ENCODE measurements at regions not wholly inside any gene's neighbourhood (a gene's known extent, or its start where the extent isn't known, plus 50 kb on each side); places are given as distances from the start of the nearest gene placed in this dataset.

- no peak overlapping the region for H3K27ac Mint-ChIP-seq
- DNase-seq (ENCODE audit: low spot score, unreplicated experiment) = no peak
- TF ChIP-seq, protein P1, sequence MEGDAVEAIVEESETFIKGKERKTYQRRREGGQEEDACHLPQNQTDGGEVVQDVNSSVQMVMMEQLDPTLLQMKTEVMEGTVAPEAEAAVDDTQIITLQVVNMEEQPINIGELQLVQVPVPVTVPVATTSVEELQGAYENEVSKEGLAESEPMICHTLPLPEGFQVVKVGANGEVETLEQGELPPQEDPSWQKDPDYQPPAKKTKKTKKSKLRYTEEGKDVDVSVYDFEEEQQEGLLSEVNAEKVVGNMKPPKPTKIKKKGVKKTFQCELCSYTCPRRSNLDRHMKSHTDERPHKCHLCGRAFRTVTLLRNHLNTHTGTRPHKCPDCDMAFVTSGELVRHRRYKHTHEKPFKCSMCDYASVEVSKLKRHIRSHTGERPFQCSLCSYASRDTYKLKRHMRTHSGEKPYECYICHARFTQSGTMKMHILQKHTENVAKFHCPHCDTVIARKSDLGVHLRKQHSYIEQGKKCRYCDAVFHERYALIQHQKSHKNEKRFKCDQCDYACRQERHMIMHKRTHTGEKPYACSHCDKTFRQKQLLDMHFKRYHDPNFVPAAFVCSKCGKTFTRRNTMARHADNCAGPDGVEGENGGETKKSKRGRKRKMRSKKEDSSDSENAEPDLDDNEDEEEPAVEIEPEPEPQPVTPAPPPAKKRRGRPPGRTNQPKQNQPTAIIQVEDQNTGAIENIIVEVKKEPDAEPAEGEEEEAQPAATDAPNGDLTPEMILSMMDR (IDR thresholded peaks at IDR 0.05; ENCODE audit: unreplicated experiment) = no peak
These were observed 138.1 kb upstream of the COL5A1 start for GRCh38 chr9:134503301-134504105.

GRCh38 chr9:134504106-134504385 is 137.6 kb upstream of the COL5A1 start:
- H3K4me3 Mint-ChIP-seq (ENCODE audit: low read depth) = no peak overlapping the region
- H3K9me3 Mint-ChIP-seq (ENCODE audit: low read depth) = no peaks in the 10 kb centered on the region
- no peaks in the 10 kb centered on the region for H3K36me3 Mint-ChIP-seq (ENCODE audit: insufficient read depth)
- H3K4me1 Mint-ChIP-seq (ENCODE audit: low read depth) = no peaks in the 10 kb centered on the region
- H3K27ac Mint-ChIP-seq = no peak overlapping the region
- TF ChIP-seq, protein P1 (IDR thresholded peaks at IDR 0.05; ENCODE audit: unreplicated experiment) = no peak
- DNase-seq (ENCODE audit: low spot score, unreplicated experiment) = no peak
- H3K27me3 Mint-ChIP-seq = no peaks in the 10 kb centered on the region

More at GRCh38 chr9:134503301-134504105, 138.1 kb upstream of the COL5A1 start:
- H3K27me3 Mint-ChIP-seq = no peaks in the 10 kb centered on the region
- H3K4me1 Mint-ChIP-seq (ENCODE audit: low read depth) = no peaks in the 10 kb centered on the region
- H3K9me3 Mint-ChIP-seq (ENCODE audit: low read depth) = no peaks in the 10 kb centered on the region
- H3K36me3 Mint-ChIP-seq (ENCODE audit: insufficient read depth) = no peaks in the 10 kb centered on the region
- no peak overlapping the region for H3K4me3 Mint-ChIP-seq (ENCODE audit: low read depth)

DNA sequence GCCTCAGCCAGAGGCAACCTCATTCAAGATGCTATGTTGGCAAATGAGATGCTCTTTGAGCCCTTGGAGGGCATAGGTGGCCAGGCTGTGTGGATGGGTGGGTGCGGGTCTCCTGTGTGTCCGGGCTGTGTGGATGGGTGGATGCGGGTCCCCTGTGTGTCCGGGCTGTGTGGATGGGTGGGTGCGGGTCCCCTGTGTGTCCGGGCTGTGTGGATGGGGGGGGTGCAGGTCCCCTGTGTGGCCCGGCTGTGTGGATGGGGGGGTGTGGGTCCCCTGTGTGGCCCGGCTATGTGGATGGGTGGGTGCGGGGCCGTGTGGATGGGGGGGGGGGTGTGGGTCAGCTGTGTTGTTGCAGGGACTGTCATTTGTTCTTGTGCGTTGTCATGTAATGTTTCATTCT is 136.6 kb upstream of the COL5A1 start:
- TF ChIP-seq, protein P1 (IDR thresholded peaks at IDR 0.05; ENCODE audit: unreplicated experiment) = no peak
- DNase-seq (ENCODE audit: low spot score, unreplicated experiment) = no peak
- Mint-ChIP-seq H3K27ac (no peak overlapping the region), H3K27me3 (no peaks in the 10 kb centered on the region), H3K36me3 (ENCODE audit: insufficient read depth) (no peaks in the 10 kb centered on the region), H3K4me1 (ENCODE audit: low read depth) (no peaks in the 10 kb centered on the region), H3K4me3 (ENCODE audit: low read depth) (no peak overlapping the region), H3K9me3 (ENCODE audit: low read depth) (no peaks in the 10 kb centered on the region)

DNA sequence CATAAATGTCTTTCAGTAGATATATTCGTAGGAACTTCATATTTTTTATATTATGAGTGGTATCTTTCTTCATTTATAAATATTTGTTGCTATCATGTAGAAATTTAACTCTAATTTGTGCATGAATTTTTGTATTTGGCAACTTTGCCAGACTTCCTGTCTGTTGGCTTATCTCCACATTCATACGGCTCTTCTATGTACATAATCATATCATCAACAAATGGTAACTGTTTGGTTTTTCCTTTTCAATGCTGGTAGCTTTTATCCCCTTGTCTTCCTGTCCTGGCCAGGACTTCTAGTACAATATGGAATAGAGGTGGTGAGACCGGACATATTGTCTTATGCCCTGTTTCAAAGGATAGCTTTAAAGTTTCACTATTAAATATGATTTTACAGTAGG is 132.3 kb upstream of the COL5A1 start:
- DNase-seq (ENCODE audit: low spot score, unreplicated experiment) = no peak
- Mint-ChIP-seq H3K9me3 (ENCODE audit: low read depth) (peaks cover 7% of the 10 kb centered on the region), H3K4me3 (ENCODE audit: low read depth) (no peak overlapping the region), H3K27me3 (no peaks in the 10 kb centered on the region), H3K27ac (no peak overlapping the region), H3K36me3 (ENCODE audit: insufficient read depth) (no peaks in the 10 kb centered on the region), H3K4me1 (ENCODE audit: low read depth) (no peaks in the 10 kb centered on the region)
- TF ChIP-seq, protein P1 (IDR thresholded peaks at IDR 0.05; ENCODE audit: unreplicated experiment) = no peak

GRCh38 chr9:134509817-134510216 is 131.8 kb upstream of the COL5A1 start:
- H3K36me3 Mint-ChIP-seq (ENCODE audit: insufficient read depth) = no peaks in the 10 kb centered on the region
- TF ChIP-seq, protein P1 (IDR thresholded peaks at IDR 0.05; ENCODE audit: unreplicated experiment) = no peak
- no peak overlapping the region for H3K4me3 Mint-ChIP-seq (ENCODE audit: low read depth)
- no peak overlapping the region for H3K27ac Mint-ChIP-seq
- no peaks in the 10 kb centered on the region for H3K4me1 Mint-ChIP-seq (ENCODE audit: low read depth)
- no peak for DNase-seq (ENCODE audit: low spot score, unreplicated experiment)
- H3K27me3 Mint-ChIP-seq = no peaks in the 10 kb centered on the region
- peaks cover 7% of the 10 kb centered on the region for H3K9me3 Mint-ChIP-seq (ENCODE audit: low read depth)
